ENCODE measurements at regions not wholly inside any gene's neighbourhood (a gene's known extent, or its start where the extent isn't known, plus 50 kb on each side); places are given as distances from the start of the nearest gene placed in this dataset.

DNA sequence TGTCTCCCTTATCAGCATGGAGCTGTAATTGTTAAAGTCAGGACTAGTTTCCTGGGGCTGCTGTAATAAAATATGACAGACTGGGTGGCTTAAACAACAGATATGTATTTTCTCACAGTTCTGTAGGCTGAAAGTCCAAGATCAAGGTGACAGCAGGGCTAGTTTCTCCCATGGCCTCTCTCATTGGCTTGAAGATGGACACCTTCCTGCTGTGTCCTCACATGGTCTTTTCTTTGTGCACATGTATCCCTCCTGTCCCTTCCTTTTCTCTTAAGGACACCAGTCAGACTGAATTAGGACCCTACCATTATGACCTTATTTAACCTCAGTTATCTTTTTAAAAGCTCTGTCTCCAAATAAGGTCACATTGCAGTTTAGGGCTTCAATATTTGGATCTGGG lies 700.5 kb upstream of the MEF2C start:
- DNase-seq (ENCODE audit: low read depth, low spot score), result no peak
- in situ Hi-C loops (cut with HindIII; ENCODE audit: low pct_unique_long_range_greater_than_20kb, low sequenced_read_pairs) (no loop called here), intact Hi-C loops (cut with micrococcal nuclease; ENCODE audit: unreplicated experiment) (no loop called here)
- Histone ChIP-seq H3K27ac (ENCODE audit: low read length) (no peak overlapping the region), H3K4me1 (ENCODE audit: control insufficient read depth, insufficient read depth, low read length) (no peaks in the 10 kb centered on the region), H3K9me3 (ENCODE audit: control insufficient read depth, insufficient read depth, low read depth, low read length) (peaks cover 7% of the 10 kb centered on the region; the same call in 1 of the 2 replicates), H3K36me3 (ENCODE audit: control insufficient read depth, insufficient read depth, low read length) (no peaks in the 10 kb centered on the region), H3K4me3 (ENCODE audit: low read depth in 2 of 2, low read length in 2 of 2) (no peak overlapping the region), H3K27me3 (ENCODE audit: control insufficient read depth, insufficient read depth, low read length) (no peaks in the 10 kb centered on the region)
- BruUV-seq (replicated peaks), result no TSS peak
- TF ChIP-seq, protein P1, sequence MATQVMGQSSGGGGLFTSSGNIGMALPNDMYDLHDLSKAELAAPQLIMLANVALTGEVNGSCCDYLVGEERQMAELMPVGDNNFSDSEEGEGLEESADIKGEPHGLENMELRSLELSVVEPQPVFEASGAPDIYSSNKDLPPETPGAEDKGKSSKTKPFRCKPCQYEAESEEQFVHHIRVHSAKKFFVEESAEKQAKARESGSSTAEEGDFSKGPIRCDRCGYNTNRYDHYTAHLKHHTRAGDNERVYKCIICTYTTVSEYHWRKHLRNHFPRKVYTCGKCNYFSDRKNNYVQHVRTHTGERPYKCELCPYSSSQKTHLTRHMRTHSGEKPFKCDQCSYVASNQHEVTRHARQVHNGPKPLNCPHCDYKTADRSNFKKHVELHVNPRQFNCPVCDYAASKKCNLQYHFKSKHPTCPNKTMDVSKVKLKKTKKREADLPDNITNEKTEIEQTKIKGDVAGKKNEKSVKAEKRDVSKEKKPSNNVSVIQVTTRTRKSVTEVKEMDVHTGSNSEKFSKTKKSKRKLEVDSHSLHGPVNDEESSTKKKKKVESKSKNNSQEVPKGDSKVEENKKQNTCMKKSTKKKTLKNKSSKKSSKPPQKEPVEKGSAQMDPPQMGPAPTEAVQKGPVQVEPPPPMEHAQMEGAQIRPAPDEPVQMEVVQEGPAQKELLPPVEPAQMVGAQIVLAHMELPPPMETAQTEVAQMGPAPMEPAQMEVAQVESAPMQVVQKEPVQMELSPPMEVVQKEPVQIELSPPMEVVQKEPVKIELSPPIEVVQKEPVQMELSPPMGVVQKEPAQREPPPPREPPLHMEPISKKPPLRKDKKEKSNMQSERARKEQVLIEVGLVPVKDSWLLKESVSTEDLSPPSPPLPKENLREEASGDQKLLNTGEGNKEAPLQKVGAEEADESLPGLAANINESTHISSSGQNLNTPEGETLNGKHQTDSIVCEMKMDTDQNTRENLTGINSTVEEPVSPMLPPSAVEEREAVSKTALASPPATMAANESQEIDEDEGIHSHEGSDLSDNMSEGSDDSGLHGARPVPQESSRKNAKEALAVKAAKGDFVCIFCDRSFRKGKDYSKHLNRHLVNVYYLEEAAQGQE (IDR thresholded peaks at IDR 0.05; ENCODE audit: insufficient read depth in 1 of 2, low read depth in 2 of 2, low read length in 1 of 2), result no peak
- TF ChIP-seq TCF7L2 (IDR thresholded peaks at IDR 0.05; ENCODE audit: low read depth, low read length) (no peak), SIN3A (IDR thresholded peaks at IDR 0.05; ENCODE audit: borderline replicate concordance, insufficient read depth, low read depth, low read length) (no peak), POLR2AphosphoS5 (IDR thresholded peaks at IDR 0.05; ENCODE audit: low read depth, low read length) (no peak)
- TF ChIP-seq, protein P2, sequence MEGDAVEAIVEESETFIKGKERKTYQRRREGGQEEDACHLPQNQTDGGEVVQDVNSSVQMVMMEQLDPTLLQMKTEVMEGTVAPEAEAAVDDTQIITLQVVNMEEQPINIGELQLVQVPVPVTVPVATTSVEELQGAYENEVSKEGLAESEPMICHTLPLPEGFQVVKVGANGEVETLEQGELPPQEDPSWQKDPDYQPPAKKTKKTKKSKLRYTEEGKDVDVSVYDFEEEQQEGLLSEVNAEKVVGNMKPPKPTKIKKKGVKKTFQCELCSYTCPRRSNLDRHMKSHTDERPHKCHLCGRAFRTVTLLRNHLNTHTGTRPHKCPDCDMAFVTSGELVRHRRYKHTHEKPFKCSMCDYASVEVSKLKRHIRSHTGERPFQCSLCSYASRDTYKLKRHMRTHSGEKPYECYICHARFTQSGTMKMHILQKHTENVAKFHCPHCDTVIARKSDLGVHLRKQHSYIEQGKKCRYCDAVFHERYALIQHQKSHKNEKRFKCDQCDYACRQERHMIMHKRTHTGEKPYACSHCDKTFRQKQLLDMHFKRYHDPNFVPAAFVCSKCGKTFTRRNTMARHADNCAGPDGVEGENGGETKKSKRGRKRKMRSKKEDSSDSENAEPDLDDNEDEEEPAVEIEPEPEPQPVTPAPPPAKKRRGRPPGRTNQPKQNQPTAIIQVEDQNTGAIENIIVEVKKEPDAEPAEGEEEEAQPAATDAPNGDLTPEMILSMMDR (IDR thresholded peaks at IDR 0.05), result no peak
- ChIA-PET POLR2A (no interaction called here), CTCF (no interaction called here)
- no peak for ATAC-seq

DNA sequence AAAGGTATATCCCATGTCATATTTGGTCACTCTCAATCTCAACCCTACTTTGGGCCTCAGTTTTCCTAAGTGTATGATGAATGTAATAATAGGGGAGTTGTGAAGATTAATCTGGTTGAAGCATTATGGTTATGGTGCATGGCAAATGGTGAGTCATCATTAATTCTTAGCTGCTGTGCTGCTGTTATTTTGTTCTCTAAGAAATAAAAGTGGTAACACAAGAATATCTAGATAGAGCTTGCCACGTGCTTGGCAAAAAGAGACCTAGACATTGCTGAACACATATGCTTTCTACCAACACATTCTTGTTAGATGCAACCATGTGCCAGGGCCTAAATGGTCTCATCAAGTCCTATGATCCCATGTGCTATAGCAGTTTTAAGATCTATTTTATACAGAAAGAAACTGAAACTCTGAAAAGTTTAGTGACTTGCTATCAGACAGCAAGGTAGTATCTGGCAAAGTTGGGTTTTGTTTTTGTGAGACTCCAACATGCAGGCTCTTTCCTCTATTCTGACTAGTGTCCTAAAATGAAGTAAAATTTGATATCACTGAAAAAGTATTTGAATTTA lies 699.9 kb upstream of the MEF2C start:
- ChIA-PET CTCF (no interaction called here), POLR2A (no interaction called here)
- intact Hi-C loops (cut with micrococcal nuclease; ENCODE audit: unreplicated experiment), result no loop called here
- in situ Hi-C loops (cut with HindIII; ENCODE audit: low pct_unique_long_range_greater_than_20kb, low sequenced_read_pairs), result no loop called here
- Histone ChIP-seq H3K27me3 (ENCODE audit: control insufficient read depth, insufficient read depth, low read length) (no peaks in the 10 kb centered on the region), H3K4me1 (ENCODE audit: control insufficient read depth, insufficient read depth, low read length) (no peaks in the 10 kb centered on the region), H3K36me3 (ENCODE audit: control insufficient read depth, insufficient read depth, low read length) (no peaks in the 10 kb centered on the region), H3K9me3 (ENCODE audit: control insufficient read depth, insufficient read depth, low read depth, low read length) (peaks cover 7% of the 10 kb centered on the region; the same call in 1 of the 2 replicates), H3K4me3 (ENCODE audit: low read depth in 2 of 2, low read length in 2 of 2) (no peak overlapping the region), H3K27ac (ENCODE audit: low read length) (no peak overlapping the region)
- ATAC-seq, result no peak
- no TSS peak for BruUV-seq (replicated peaks)
- no peak for DNase-seq (ENCODE audit: low read depth, low spot score)
- TF ChIP-seq TCF7L2 (IDR thresholded peaks at IDR 0.05; ENCODE audit: low read depth, low read length) (no peak), SIN3A (IDR thresholded peaks at IDR 0.05; ENCODE audit: borderline replicate concordance, insufficient read depth, low read depth, low read length) (no peak), POLR2AphosphoS5 (IDR thresholded peaks at IDR 0.05; ENCODE audit: low read depth, low read length) (no peak)
- TF ChIP-seq, protein P1 (IDR thresholded peaks at IDR 0.05; ENCODE audit: insufficient read depth in 1 of 2, low read depth in 2 of 2, low read length in 1 of 2), result no peak
- TF ChIP-seq, protein P2 (IDR thresholded peaks at IDR 0.05), result no peak
